ENCODE measurements at regions not wholly inside any gene's neighbourhood (a gene's known extent, or its start where the extent isn't known, plus 50 kb on each side); places are given as distances from the start of the nearest gene placed in this dataset.

DNA sequence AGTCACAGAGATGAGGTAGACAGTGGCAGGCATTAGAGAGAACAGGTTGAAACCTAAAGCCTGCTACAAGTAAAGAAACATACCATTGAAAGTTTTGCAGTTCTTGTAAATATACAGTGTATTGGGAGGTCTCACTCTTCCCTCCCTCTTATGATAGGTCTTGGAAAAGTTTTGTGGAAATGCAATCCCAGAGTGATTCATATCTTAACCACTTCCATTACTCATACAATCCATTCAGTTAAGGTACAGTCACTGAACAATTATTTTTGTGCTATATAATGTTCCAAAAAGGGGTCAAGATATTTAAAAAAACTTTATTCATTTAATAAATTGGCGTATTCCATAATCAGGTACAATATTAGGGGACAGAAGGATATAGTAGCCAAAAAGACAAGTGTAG is 737.7 kb upstream of the ALCAM start:
- Histone ChIP-seq H3K4me1 (ENCODE audit: low read depth) (no peaks in the 10 kb centered on the region), H3K4me3 (no peak overlapping the region), H3K9me3 (no peaks in the 10 kb centered on the region), H3K36me3 (ENCODE audit: low read depth) (no peaks in the 10 kb centered on the region)
- TF ChIP-seq, protein P1, sequence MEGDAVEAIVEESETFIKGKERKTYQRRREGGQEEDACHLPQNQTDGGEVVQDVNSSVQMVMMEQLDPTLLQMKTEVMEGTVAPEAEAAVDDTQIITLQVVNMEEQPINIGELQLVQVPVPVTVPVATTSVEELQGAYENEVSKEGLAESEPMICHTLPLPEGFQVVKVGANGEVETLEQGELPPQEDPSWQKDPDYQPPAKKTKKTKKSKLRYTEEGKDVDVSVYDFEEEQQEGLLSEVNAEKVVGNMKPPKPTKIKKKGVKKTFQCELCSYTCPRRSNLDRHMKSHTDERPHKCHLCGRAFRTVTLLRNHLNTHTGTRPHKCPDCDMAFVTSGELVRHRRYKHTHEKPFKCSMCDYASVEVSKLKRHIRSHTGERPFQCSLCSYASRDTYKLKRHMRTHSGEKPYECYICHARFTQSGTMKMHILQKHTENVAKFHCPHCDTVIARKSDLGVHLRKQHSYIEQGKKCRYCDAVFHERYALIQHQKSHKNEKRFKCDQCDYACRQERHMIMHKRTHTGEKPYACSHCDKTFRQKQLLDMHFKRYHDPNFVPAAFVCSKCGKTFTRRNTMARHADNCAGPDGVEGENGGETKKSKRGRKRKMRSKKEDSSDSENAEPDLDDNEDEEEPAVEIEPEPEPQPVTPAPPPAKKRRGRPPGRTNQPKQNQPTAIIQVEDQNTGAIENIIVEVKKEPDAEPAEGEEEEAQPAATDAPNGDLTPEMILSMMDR (IDR thresholded peaks at IDR 0.05) = no peak
- DNase-seq = no peak
- ATAC-seq = no peak
- intact Hi-C loops (cut with DNase I, micrococcal nuclease) = no loop called here

DNA sequence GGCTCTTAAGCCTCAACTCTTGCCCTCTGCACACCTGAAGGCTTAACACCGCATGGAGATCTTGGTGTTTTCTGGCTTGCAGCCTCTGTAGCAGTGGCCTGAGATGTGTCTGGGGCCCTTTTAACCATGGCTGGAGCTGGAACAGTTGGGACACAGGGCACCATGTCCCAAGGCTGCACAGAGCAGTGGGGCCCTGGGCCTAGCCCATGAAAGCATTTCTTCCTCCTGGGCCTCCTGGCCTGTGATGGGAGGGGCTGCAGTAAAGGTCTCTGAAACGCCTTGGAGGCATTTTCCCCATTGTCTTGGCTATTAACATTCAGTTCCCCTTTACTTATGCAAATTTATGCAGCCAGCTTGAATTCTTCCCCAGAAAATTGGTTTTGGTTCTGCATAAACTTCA is 735.5 kb upstream of the ALCAM start:
- H3K36me3 ChIP-seq (ENCODE audit: low read depth) = no peaks in the 10 kb centered on the region
- no peaks in the 10 kb centered on the region for H3K9me3 ChIP-seq
- H3K4me3 ChIP-seq = no peak overlapping the region
- TF ChIP-seq, protein P1 (IDR thresholded peaks at IDR 0.05) = no peak
- intact Hi-C loops (cut with DNase I, micrococcal nuclease) = no loop called here
- DNase-seq (no peak), ATAC-seq (no peak)
- no peaks in the 10 kb centered on the region for H3K4me1 ChIP-seq (ENCODE audit: low read depth)

DNA sequence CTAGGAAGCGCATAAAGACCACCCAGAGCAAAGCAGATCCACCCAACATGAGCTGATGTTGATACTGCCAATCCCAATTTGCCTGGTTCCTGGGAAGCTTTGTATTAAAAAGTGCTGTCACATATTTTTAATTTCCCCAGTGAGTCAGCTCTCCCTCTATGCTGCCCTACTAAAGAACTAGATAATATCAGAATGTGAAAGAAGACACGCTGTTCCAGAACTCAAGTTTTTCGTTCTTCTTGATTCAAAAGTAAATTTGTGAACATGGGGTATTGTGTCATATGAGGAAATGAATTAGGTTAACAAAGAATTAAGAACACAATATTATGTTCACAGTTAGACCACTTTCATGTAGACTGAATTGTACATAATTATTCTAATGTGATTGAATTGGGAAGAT is 734.2 kb upstream of the ALCAM start:
- intact Hi-C loops (cut with DNase I, micrococcal nuclease) = no loop called here
- ATAC-seq = no peak
- Histone ChIP-seq H3K4me3 (no peak overlapping the region), H3K36me3 (ENCODE audit: low read depth) (no peaks in the 10 kb centered on the region), H3K9me3 (no peaks in the 10 kb centered on the region), H3K4me1 (ENCODE audit: low read depth) (no peaks in the 10 kb centered on the region)
- no peak for DNase-seq
- TF ChIP-seq, protein P1 (IDR thresholded peaks at IDR 0.05) = no peak

DNA sequence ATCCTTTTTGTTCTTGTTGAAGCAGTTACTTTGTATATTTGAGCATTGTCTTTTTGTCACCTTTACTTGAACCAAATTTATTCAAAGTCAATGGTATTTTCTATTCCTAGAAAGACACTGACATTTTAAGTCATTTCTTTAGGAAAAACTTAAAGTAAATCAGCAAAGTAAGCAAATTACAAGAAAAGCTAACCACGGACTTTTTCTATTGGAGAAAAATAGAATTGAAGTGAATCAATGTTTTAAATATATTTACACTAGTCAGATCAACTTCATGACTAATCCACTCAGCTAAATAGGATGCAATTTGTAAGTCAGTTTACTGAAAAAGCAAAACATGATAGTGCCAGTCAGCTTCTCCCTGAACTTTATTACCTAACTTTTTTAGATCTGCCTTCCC is 733.8 kb upstream of the ALCAM start:
- Histone ChIP-seq H3K36me3 (ENCODE audit: low read depth) (no peaks in the 10 kb centered on the region), H3K9me3 (no peaks in the 10 kb centered on the region), H3K4me3 (no peak overlapping the region), H3K4me1 (ENCODE audit: low read depth) (no peaks in the 10 kb centered on the region)
- no peak for ATAC-seq
- no peak for DNase-seq
- TF ChIP-seq, protein P1 (IDR thresholded peaks at IDR 0.05) = no peak
- intact Hi-C loops (cut with DNase I, micrococcal nuclease) = no loop called here

DNA sequence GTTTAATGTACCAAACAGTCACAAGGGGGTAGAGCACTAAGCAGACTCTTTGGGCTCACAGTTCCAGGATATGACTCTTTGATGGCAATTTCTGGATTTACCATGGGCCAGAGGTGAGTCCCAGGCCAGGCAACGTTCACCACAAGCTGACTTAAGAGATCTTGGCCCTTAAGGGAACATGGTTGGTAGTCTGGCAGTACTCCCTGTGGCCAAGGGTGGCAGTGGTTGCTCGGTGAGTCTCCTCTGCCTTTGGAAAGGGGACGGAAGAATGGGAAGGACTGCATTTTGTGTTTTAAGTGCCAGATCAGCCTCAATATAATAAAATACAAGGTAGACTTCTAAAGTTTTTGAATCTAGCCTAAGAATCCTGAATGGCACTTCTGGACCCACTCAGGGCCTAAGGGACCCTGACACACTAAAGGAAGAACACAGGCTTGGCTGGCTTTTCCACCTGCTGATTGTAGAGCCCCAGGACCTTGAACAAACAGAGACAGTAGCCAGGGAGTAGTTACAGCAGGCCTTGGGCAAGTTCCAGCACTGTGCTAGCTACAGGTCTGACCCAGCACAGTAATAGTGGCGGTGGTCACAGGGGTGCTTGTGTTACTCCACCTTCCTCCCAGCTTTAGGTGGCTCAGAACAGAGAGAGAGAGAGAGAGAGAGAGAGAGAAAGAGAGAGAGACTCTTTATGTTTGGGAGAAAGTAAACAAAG is 730.7 kb upstream of the ALCAM start:
- ATAC-seq = no peak
- DNase-seq = no peak
- no peaks in the 10 kb centered on the region for H3K9me3 ChIP-seq
- intact Hi-C loops (cut with DNase I, micrococcal nuclease) = no loop called here
- TF ChIP-seq, protein P1 (IDR thresholded peaks at IDR 0.05) = no peak
- no peaks in the 10 kb centered on the region for H3K4me1 ChIP-seq (ENCODE audit: low read depth)
- H3K36me3 ChIP-seq (ENCODE audit: low read depth) = no peaks in the 10 kb centered on the region
- no peak overlapping the region for H3K4me3 ChIP-seq

DNA sequence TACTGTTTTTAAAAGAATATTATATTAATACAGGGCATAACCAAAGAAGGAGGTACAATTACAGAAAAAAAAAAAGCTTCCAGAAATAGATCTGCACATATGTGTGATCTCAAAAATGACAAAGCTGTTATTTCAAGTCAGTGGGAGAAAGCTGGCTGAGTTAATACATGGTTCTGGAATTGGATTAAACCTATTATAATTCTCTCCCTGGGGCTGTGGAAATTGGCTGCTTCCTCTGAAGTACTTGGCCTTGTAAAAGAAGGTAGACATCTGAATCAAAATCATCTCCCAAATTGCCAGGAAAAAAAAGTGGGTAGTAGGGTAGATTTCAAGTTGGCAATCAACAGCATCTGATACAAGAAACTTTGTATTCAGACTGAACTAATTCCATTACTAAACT is 723.9 kb upstream of the ALCAM start:
- intact Hi-C loops (cut with DNase I, micrococcal nuclease) = no loop called here
- no peaks in the 10 kb centered on the region for H3K9me3 ChIP-seq
- no peaks in the 10 kb centered on the region for H3K36me3 ChIP-seq (ENCODE audit: low read depth)
- TF ChIP-seq, protein P1 (IDR thresholded peaks at IDR 0.05) = no peak
- DNase-seq (no peak), ATAC-seq (no peak)
- H3K4me3 ChIP-seq = no peak overlapping the region
- no peaks in the 10 kb centered on the region for H3K4me1 ChIP-seq (ENCODE audit: low read depth)
